B cell (primary cell): ENCODE measurements at regions not wholly inside any gene's neighbourhood (a gene's known extent, or its start where the extent isn't known, plus 50 kb on each side); places are given as distances from the start of the nearest gene placed in this dataset.

Source experiments
- ATAC-seq: fragments of 200-7000 bp; cut with Tn5 transposase; one replicate; pipeline ENCODE4 v1.10.0; 2021; ENCODE audit warnings: low read depth, mild to moderate bottlenecking, moderate number of reproducible peaks, moderate library complexity
- CTCF ChIA-PET: fragments of 350-600 bp; sonication (Branson Sonifier 250); formaldehyde crosslinking; loops from one replicate; lab custom pipeline; 2021; ENCODE audit warnings: antibody characterized with exemption, inconsistent platforms; lab: Charles Lee
- POLR2A ChIA-PET: fragments of 350-600 bp; sonication (Branson Sonifier 250); formaldehyde crosslinking; loops from one replicate; lab custom pipeline; 2021; ENCODE audit warnings: antibody characterized with exemption; lab: Charles Lee
- DNase-seq: peaks from one replicate; pipeline ENCODE4 v3.0.0; 2013
- H2AFZ ChIP-seq: 2 replicates; pipeline ENCODE4 v1.6.1; 2012; ENCODE audit warnings: mild to moderate bottlenecking, low read depth, low read length; ENCODE audit not compliant: insufficient read depth, poor library complexity, severe bottlenecking
- H3K27ac ChIP-seq, 2 donors: 1 replicate in 1 of 2; 2 replicates in 1 of 2; pipeline ENCODE4 v1.5.1; 2012 to 2013; ENCODE audit warnings: low read length in 2 of 2, mild to moderate bottlenecking in 2 of 2, moderate library complexity in 1 of 2
- H3K27me3 ChIP-seq, 4 experiments: fragments of 200-600 bp in 1 of 4; sonication (generic) in 1 of 4; replicated peaks in 1 of 4; 1 replicate in 2 of 4; 2 replicates in 2 of 4; pipeline versions ENCODE4 v1.6.1 to v1.7.0; 2013 to 2016; ENCODE audit warnings: low read length in 3 of 4, mild to moderate bottlenecking in 2 of 4, mixed read lengths in 1 of 4, moderate library complexity in 1 of 4; ENCODE audit not compliant: insufficient read depth in 4 of 4, control insufficient read depth in 3 of 4; ENCODE audit errors: control extremely low read depth in 1 of 4
- H3K36me3 ChIP-seq, 2 experiments: replicated peaks in 1 of 2; 1 replicate in 1 of 2; 2 replicates in 1 of 2; pipeline versions ENCODE4 v1.6.1 to v1.7.1; 2013; ENCODE audit warnings: low read length in 1 of 2; ENCODE audit not compliant: insufficient read depth in 2 of 2, control insufficient read depth in 1 of 2; ENCODE audit errors: control extremely low read depth in 1 of 2, extremely low read depth in 1 of 2
- H3K4me1 ChIP-seq, 2 donors: fragments of 200-600 bp in 1 of 2; sonication (generic) in 1 of 2; 1 replicate in 1 of 2; 2 replicates in 1 of 2; pipeline versions ENCODE4 v1.5.1 to v1.6.1; 2013 to 2017; ENCODE audit warnings: low read length in 2 of 2; ENCODE audit not compliant: control insufficient read depth in 2 of 2, insufficient read depth in 2 of 2
- H3K4me2 ChIP-seq: replicated peaks from 2 replicates; pipeline ENCODE3; 2012; ENCODE audit warnings: mild to moderate bottlenecking, low read depth, low read length; ENCODE audit not compliant: poor library complexity, severe bottlenecking
- H3K4me3 ChIP-seq, 5 experiments: fragments of 200-600 bp in 1 of 5; sonication (generic) in 1 of 5; 1 replicate in 3 of 5; 2 replicates in 2 of 5; pipeline versions ENCODE4 v1.5.1 to v1.7.0; 2011 to 2016; ENCODE audit warnings: low read length in 4 of 5, mild to moderate bottlenecking in 4 of 5, low read depth in 2 of 5, control low read depth in 1 of 5, moderate library complexity in 1 of 5; ENCODE audit not compliant: insufficient read depth in 1 of 5; ENCODE audit errors: control extremely low read depth in 1 of 5, extremely low read depth in 1 of 5
- H3K79me2 ChIP-seq: fragments of 200-600 bp; sonication (generic); one replicate; pipeline ENCODE4 v1.6.0; 2016; ENCODE audit warnings: low read length; ENCODE audit not compliant: control insufficient read depth, insufficient read depth
- H3K9ac ChIP-seq: fragments of 200-600 bp; sonication (generic); 2 replicates; pipeline ENCODE4 v1.6.1; 2017; ENCODE audit warnings: mild to moderate bottlenecking, low read length, moderate library complexity
- H3K9me3 ChIP-seq, 3 donors: one replicate each; pipeline versions ENCODE4 v1.6.1 to v1.7.1; 2013; ENCODE audit warnings: low read length in 2 of 3; ENCODE audit not compliant: control insufficient read depth in 2 of 3, insufficient read depth in 1 of 3; ENCODE audit errors: control extremely low read depth in 1 of 3
- H4K20me1 ChIP-seq: 2 replicates; pipeline ENCODE4 v1.6.0; 2012; ENCODE audit warnings: mild to moderate bottlenecking, low read length; ENCODE audit not compliant: insufficient read depth, control insufficient read depth, poor library complexity, severe bottlenecking
- H3K27ac Mint-ChIP-seq: one replicate; pipeline ENCODE4 v1.8.0; 2021; ENCODE audit warnings: mixed read lengths
- H3K27me3 Mint-ChIP-seq: one replicate; pipeline ENCODE4 v1.8.0; 2021; ENCODE audit warnings: mixed read lengths
- H3K4me1 Mint-ChIP-seq: one replicate; pipeline ENCODE4 v1.8.0; 2021; ENCODE audit warnings: mixed read lengths
- H3K4me3 Mint-ChIP-seq: one replicate; pipeline ENCODE4 v1.8.0; 2021; ENCODE audit warnings: mixed read lengths
- H3K9me3 Mint-ChIP-seq: one replicate; pipeline ENCODE4 v1.8.0; 2022; ENCODE audit warnings: mixed read lengths; ENCODE audit not compliant: insufficient read depth
- EZH2 ChIP-seq: IDR thresholded peaks from 2 replicates; pipeline ENCODE4 v1.6.1; 2012; ENCODE audit warnings: borderline replicate concordance, low read depth, mild to moderate bottlenecking, moderate library complexity, low read length; ENCODE audit not compliant: insufficient read depth, poor library complexity, severe bottlenecking
- WGBS: methylation state at CpG from one replicate; pipeline ENCODE4 v1.1.5; 2013; ENCODE audit warnings: missing lambda C conversion rate; ENCODE audit not compliant: insufficient coverage; 5-methylcytosine and 5-hydroxymethylcytosine counted together
- intact Hi-C: fragments of 100-400 bp; cut with micrococcal nuclease; formaldehyde crosslinking; loops from one replicate; pipeline ENCODE4 v1.10.0; 2022
- TF ChIP-seq, protein P1 (sequence below): fragments of 200-600 bp; IDR thresholded peaks from one replicate; pipeline ENCODE4 v1.8.0; 2022; ENCODE audit warnings: antibody characterized with exemption, mild to moderate bottlenecking

GRCh38 chr10:128879030-128879429 is 588.0 kb upstream of the MGMT start:
- Mint-ChIP-seq H3K27ac (no peak overlapping the region), H3K27me3 (peaks cover 7% of the 10 kb centered on the region), H3K4me1 (no peaks in the 10 kb centered on the region), H3K9me3 (no peaks in the 10 kb centered on the region), H3K4me3 (no peak overlapping the region)
- no peak overlapping the region for H3K4me2 ChIP-seq
- no peak overlapping the region for H3K9ac ChIP-seq
- intact Hi-C loops: no loop called here
- H3K4me1 ChIP-seq: no peaks in the 10 kb centered on the region
- no peaks in the 10 kb centered on the region for H3K27me3 ChIP-seq
- no peaks in the 10 kb centered on the region for H3K79me2 ChIP-seq
- WGBS: 67% methylated on average over 2 of the region's 3 CpGs
- CTCF ChIA-PET: no interaction called here
- no peak overlapping the region for H3K4me3 ChIP-seq
- TF ChIP-seq, protein P1, sequence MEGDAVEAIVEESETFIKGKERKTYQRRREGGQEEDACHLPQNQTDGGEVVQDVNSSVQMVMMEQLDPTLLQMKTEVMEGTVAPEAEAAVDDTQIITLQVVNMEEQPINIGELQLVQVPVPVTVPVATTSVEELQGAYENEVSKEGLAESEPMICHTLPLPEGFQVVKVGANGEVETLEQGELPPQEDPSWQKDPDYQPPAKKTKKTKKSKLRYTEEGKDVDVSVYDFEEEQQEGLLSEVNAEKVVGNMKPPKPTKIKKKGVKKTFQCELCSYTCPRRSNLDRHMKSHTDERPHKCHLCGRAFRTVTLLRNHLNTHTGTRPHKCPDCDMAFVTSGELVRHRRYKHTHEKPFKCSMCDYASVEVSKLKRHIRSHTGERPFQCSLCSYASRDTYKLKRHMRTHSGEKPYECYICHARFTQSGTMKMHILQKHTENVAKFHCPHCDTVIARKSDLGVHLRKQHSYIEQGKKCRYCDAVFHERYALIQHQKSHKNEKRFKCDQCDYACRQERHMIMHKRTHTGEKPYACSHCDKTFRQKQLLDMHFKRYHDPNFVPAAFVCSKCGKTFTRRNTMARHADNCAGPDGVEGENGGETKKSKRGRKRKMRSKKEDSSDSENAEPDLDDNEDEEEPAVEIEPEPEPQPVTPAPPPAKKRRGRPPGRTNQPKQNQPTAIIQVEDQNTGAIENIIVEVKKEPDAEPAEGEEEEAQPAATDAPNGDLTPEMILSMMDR: no peak
- TF ChIP-seq EZH2: no peak
- no peaks in the 10 kb centered on the region for H4K20me1 ChIP-seq
- no peak overlapping the region for H3K27ac ChIP-seq
- no peak overlapping the region for H2AFZ ChIP-seq
- POLR2A ChIA-PET: no interaction called here
- H3K9me3 ChIP-seq: peaks cover 0 to 2% (median 0%) of the 10 kb centered on the region in 3 donors
- DNase-seq (no peak), ATAC-seq (no peak)
- no peaks in the 10 kb centered on the region for H3K36me3 ChIP-seq

- 84% methylated on average over 2 of the region's 4 CpGs for WGBS
- H3K4me1 ChIP-seq: no peaks in the 10 kb centered on the region
- ATAC-seq: no peak
- H3K4me2 ChIP-seq: no peak overlapping the region
- H3K79me2 ChIP-seq: no peaks in the 10 kb centered on the region
- H3K9ac ChIP-seq: no peak overlapping the region
- H4K20me1 ChIP-seq: no peaks in the 10 kb centered on the region
- Mint-ChIP-seq H3K27me3 (peaks cover 7% of the 10 kb centered on the region), H3K4me1 (no peaks in the 10 kb centered on the region), H3K9me3 (no peaks in the 10 kb centered on the region), H3K4me3 (no peak overlapping the region), H3K27ac (no peak overlapping the region)
- CTCF ChIA-PET: no interaction called here
- no peak overlapping the region for H3K27ac ChIP-seq
- POLR2A ChIA-PET: no interaction called here
- H3K27me3 ChIP-seq: no peaks in the 10 kb centered on the region
- H2AFZ ChIP-seq: no peak overlapping the region
- no peak overlapping the region for H3K4me3 ChIP-seq
- no peak for DNase-seq
- H3K9me3 ChIP-seq: peaks cover 0 to 2% (median 0%) of the 10 kb centered on the region in 3 donors
- intact Hi-C loops: no loop called here
- TF ChIP-seq EZH2: no peak
- TF ChIP-seq, protein P1: no peak
- no peaks in the 10 kb centered on the region for H3K36me3 ChIP-seq
Measured at GRCh38 chr10:128879441-128880140, 587.5 kb upstream of the MGMT start.
